Fibroblast of mammary gland (primary cell): ENCODE measurements at regions not wholly inside any gene's neighbourhood (a gene's known extent, or its start where the extent isn't known, plus 50 kb on each side); places are given as distances from the start of the nearest gene placed in this dataset.

Source experiments
- DNase-seq: peaks from one replicate; pipeline ENCODE4 v3.0.0-alpha.2; 2010; ENCODE audit warnings: low read depth
- H3K4me3 ChIP-seq: 2 replicates; pipeline ENCODE4 v1.5.1; 2011; ENCODE audit warnings: low read depth, mild to moderate bottlenecking, low read length, moderate library complexity; ENCODE audit not compliant: control insufficient read depth
- CTCF ChIP-seq: conservative IDR thresholded peaks from 2 replicates; pipeline ENCODE4 v1.5.1; 2011; ENCODE audit warnings: low read depth, low read length, inconsistent platforms; ENCODE audit not compliant: control insufficient read depth, insufficient read depth

DNA sequence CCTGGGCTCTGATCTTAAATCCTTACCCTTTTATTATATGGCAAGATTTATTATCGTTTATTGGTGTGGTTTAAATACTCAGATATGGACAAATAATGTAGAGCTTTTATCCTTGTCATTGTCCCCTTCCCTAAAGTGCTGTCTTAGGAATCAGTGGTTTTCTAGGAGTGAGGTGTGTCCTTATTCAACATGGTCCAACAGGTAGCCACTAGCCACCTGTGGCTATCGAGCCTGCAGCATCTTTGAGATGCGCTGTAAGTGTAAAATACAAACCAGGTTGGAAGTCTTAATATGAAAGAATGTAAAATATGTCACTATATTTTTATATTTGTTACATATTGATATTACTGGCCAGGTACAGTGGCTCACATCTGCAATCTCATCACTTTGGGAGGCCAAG lies 82.4 kb upstream of the BASP1 start:
- TF ChIP-seq CTCF, result no peak
- no peak for DNase-seq
- no peak overlapping the region for H3K4me3 ChIP-seq

- DNase-seq, result no peak
- no peak for TF ChIP-seq CTCF
- no peak overlapping the region for H3K4me3 ChIP-seq
These were observed 74.1 kb upstream of the BASP1 start for GRCh38 chr5:17143335-17143734.

DNA sequence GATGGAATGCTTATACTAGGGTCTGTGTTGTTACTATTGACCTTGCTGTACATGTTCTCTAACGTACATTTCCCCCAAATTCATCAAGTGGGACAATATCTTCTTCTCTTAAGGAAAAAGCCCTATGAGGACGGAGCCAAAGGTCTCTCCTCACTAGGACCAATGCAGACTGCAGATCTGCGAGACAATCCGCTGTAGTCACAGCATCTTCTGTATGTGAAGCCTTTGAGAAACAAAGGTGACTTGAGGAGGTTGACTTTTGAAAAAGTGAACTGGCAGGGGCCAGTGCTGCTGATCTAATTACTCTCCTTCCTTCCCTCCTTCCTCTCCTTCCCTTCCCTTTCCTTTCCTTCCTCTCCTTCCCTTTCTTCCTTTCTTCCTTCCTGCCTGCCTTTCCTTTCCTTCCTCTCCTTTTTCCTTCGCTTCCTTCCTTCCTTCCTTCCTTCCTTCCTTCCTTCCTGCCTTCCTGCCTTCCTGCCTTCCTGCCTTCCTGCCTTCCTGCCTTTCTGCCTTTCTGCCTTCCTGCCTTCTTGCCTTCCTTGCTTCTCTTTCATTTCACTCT lies 71.1 kb upstream of the BASP1 start:
- no peak overlapping the region for H3K4me3 ChIP-seq
- TF ChIP-seq CTCF, result no peak
- DNase-seq, result no peak

DNA sequence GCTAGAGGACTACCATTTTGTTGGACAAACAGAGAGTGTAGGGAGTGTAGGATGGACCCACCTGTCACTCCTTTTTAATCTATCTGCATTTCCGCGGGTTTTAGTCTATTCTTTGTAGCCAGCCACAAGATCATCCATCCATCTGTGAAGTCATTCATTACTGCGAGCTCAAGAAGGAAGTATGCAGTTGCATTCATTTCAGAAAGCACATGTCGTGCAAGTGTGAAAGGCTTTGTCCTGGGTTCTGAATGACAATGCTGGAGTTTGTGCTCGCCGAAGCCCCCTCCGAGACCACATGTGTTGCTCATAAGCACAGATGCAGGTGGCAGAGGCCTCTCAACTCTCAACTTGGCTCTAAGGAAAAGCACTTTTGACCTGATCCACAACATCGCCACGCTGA lies 70.3 kb upstream of the BASP1 start:
- no peak for TF ChIP-seq CTCF
- DNase-seq, result no peak
- no peak overlapping the region for H3K4me3 ChIP-seq

DNA sequence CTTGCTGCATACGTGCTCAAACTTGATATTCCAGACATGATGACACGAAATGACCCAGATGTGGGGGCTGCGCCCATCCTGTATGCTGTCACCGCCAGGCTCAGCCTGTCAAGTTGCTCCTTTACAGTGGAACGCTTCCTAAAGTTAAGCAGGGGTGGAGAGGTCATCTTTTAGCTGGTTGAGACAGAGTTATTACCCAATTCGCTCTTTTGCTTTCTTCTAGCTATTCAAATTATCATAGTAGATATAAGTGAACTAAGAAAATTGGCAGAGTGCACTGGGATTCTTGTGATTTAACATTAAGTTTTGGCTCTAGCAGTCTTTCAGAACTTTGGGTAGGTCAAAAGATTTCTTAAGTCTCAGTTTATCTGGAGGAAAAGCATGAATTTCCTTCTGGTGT lies 69.8 kb upstream of the BASP1 start:
- H3K4me3 ChIP-seq, result no peak overlapping the region
- TF ChIP-seq CTCF, result no peak
- DNase-seq, result no peak

DNA sequence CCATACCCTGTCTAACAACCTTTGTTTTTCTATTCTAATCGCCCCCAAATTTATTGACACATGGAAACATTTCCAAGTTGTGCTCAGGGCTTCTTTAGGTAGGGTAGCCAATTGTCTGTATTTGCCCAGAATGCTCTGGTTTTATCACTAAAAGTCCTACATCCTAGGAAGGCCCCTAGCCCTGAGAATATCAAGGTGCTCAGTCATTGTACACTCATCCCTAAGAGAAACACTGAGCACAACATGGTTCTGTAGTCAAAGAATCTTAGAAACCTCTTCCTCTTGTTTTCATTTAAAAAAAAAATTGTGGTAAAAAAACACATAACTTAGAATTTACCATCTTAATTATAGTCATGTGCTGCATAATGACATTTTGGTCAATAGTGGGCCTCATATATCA lies 69.0 kb upstream of the BASP1 start:
- no peak overlapping the region for H3K4me3 ChIP-seq
- no peak for TF ChIP-seq CTCF
- DNase-seq, result no peak

DNA sequence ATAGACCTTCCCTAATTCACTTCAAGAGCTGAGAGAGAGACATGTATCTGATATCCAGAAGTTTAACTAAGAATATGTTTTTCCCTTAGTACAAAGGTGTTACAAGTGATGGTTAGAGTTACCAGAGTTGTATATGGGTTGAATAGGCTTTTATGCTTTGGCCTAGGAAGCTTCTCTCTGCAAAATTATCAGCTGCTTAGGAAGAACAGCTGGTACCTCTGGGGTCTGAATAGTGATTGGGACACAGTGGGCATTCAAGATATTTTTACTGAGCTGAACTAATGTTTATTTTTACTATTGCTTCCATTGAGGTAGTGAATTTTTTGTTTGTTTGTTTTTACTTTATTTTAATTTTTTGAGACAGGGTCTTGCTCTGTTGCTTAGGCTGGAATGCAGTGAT lies 67.6 kb upstream of the BASP1 start:
- DNase-seq, result no peak
- TF ChIP-seq CTCF, result no peak
- no peak overlapping the region for H3K4me3 ChIP-seq
